Chondrocyte (in vitro differentiated cells): ENCODE measurements at regions not wholly inside any gene's neighbourhood (a gene's known extent, or its start where the extent isn't known, plus 50 kb on each side); places are given as distances from the start of the nearest gene placed in this dataset.

ENCODE experiments used
- DNase-seq: peaks from one replicate; pipeline ENCODE4 v3.0.0; 2021; ENCODE audit warnings: mixed read lengths, low spot score
- H3K27ac Mint-ChIP-seq: one replicate; pipeline ENCODE4 v1.8.0; 2021; ENCODE audit warnings: mild to moderate bottlenecking, moderate library complexity, mixed read lengths; ENCODE audit not compliant: unreplicated experiment
- H3K27me3 Mint-ChIP-seq: 2 replicates; pipeline ENCODE4 v1.8.0; 2021; ENCODE audit warnings: low read depth, mixed read lengths
- H3K36me3 Mint-ChIP-seq: 2 replicates; pipeline ENCODE4 v1.8.0; 2021; ENCODE audit warnings: low read depth, mixed read lengths
- H3K4me1 Mint-ChIP-seq: 2 replicates; pipeline ENCODE4 v1.8.0; 2021; ENCODE audit warnings: low read depth, mild to moderate bottlenecking, mixed read lengths
- H3K4me3 Mint-ChIP-seq: one replicate; pipeline ENCODE4 v1.8.0; 2021; ENCODE audit warnings: mild to moderate bottlenecking, moderate library complexity, mixed read lengths; ENCODE audit not compliant: unreplicated experiment
- H3K9me3 Mint-ChIP-seq: 2 replicates; pipeline ENCODE4 v1.8.0; 2021; ENCODE audit warnings: low read depth, mixed read lengths
- TF ChIP-seq, protein P1 (sequence below): fragments of 200-600 bp; sonication (generic); IDR thresholded peaks from 2 replicates; pipeline ENCODE4 v1.5.0; 2021; ENCODE audit warnings: antibody characterized with exemption, mild to moderate bottlenecking, moderate library complexity

- TF ChIP-seq, protein P1, sequence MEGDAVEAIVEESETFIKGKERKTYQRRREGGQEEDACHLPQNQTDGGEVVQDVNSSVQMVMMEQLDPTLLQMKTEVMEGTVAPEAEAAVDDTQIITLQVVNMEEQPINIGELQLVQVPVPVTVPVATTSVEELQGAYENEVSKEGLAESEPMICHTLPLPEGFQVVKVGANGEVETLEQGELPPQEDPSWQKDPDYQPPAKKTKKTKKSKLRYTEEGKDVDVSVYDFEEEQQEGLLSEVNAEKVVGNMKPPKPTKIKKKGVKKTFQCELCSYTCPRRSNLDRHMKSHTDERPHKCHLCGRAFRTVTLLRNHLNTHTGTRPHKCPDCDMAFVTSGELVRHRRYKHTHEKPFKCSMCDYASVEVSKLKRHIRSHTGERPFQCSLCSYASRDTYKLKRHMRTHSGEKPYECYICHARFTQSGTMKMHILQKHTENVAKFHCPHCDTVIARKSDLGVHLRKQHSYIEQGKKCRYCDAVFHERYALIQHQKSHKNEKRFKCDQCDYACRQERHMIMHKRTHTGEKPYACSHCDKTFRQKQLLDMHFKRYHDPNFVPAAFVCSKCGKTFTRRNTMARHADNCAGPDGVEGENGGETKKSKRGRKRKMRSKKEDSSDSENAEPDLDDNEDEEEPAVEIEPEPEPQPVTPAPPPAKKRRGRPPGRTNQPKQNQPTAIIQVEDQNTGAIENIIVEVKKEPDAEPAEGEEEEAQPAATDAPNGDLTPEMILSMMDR: no peak
- peaks cover 76% of the 10 kb centered on the region for H3K4me1 Mint-ChIP-seq
- H3K4me3 Mint-ChIP-seq: no peak overlapping the region
- peak overlapping the region; percentile 45 for H3K27ac Mint-ChIP-seq
- peaks cover 3% of the 10 kb centered on the region for H3K36me3 Mint-ChIP-seq
- no peak for DNase-seq
- no peaks in the 10 kb centered on the region for H3K9me3 Mint-ChIP-seq
- no peaks in the 10 kb centered on the region for H3K27me3 Mint-ChIP-seq
Observed at GRCh38 chr2:19810637-19811036, 91.1 kb downstream of the TTC32 start.

- no peaks in the 10 kb centered on the region for H3K9me3 Mint-ChIP-seq
Observed at GRCh38 chr2:19810148-19810547, 91.6 kb downstream of the TTC32 start.

GRCh38 chr2:19809206-19809605 lies 92.6 kb downstream of the TTC32 start:
- Mint-ChIP-seq H3K27ac (no peak overlapping the region), H3K4me3 (no peak overlapping the region)

More at GRCh38 chr2:19810148-19810547, 91.6 kb downstream of the TTC32 start:
- Mint-ChIP-seq H3K4me3 (no peak overlapping the region), H3K27ac (no peak overlapping the region), H3K4me1 (peaks cover 76% of the 10 kb centered on the region), H3K27me3 (no peaks in the 10 kb centered on the region), H3K36me3 (peaks cover 3% of the 10 kb centered on the region)
- TF ChIP-seq, protein P1: no peak
- no peak for DNase-seq

DNA sequence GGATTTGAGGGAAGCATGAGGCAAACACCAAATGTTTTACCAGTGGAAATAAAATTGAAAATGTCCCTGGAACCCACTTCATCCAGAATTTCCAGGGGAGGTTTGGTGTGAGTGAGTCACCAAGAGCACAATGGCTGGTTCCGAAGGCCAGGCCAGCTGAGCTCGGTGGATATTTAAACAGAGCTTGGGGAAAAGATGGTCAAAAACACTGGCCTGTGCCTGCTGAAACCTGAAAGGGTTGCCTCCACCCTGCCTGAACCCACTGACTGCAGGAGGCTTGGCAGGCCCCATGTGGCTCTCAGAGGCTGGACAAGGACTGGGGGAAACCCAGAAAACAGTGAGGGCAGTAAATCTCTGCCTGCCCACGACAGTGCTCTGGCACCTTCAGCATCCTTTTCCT lies 93.9 kb downstream of the TTC32 start:
- H3K4me3 Mint-ChIP-seq: no peak overlapping the region

More at GRCh38 chr2:19809206-19809605, 92.6 kb downstream of the TTC32 start:
- DNase-seq: no peak
- H3K27me3 Mint-ChIP-seq: no peaks in the 10 kb centered on the region
- TF ChIP-seq, protein P1: no peak
- peaks cover 70% of the 10 kb centered on the region for H3K4me1 Mint-ChIP-seq
- H3K36me3 Mint-ChIP-seq: peaks cover 3% of the 10 kb centered on the region
- H3K9me3 Mint-ChIP-seq: no peaks in the 10 kb centered on the region

GRCh38 chr2:19807346-19807745 lies 94.4 kb downstream of the TTC32 start:
- H3K4me3 Mint-ChIP-seq: no peak overlapping the region
- no peak for DNase-seq
- peak overlapping the region; percentile 62 for H3K27ac Mint-ChIP-seq
- peaks cover 76% of the 10 kb centered on the region for H3K4me1 Mint-ChIP-seq
- peaks cover 3% of the 10 kb centered on the region for H3K36me3 Mint-ChIP-seq
- TF ChIP-seq, protein P1: no peak
- H3K9me3 Mint-ChIP-seq: peaks cover 6% of the 10 kb centered on the region
- H3K27me3 Mint-ChIP-seq: no peaks in the 10 kb centered on the region

More for the DNA sequence above, 93.9 kb downstream of the TTC32 start:
- Mint-ChIP-seq H3K9me3 (peaks cover 6% of the 10 kb centered on the region), H3K27ac (no peak overlapping the region), H3K36me3 (peaks cover 3% of the 10 kb centered on the region), H3K27me3 (no peaks in the 10 kb centered on the region), H3K4me1 (peaks cover 76% of the 10 kb centered on the region)
- DNase-seq: no peak
- TF ChIP-seq, protein P1: no peak
